ENCODE measurements at regions not wholly inside any gene's neighbourhood (a gene's known extent, or its start where the extent isn't known, plus 50 kb on each side); places are given as distances from the start of the nearest gene placed in this dataset.
A peak's percentile ranks its signal among the peaks of the same experiment; 100 is the strongest.

GRCh38 chr17:71974051-71974450, 146.8 kb upstream of the SOX9 start:
- intact Hi-C loops (cut with DNase I), result no loop called here
- Histone ChIP-seq H3K27ac (no peak overlapping the region), H3K4me3 (no peak overlapping the region)

GRCh38 chr17:71975331-71975801, 145.5 kb upstream of the SOX9 start:
- Histone ChIP-seq H3K27me3 (ENCODE audit: low read depth) (no peaks in the 10 kb centered on the region), H3K9me3 (no peaks in the 10 kb centered on the region), H3K4me1 (no peaks in the 10 kb centered on the region), H3K4me3 (peak overlapping the region; percentile 35), H3K36me3 (no peaks in the 10 kb centered on the region), H3K27ac (no peak overlapping the region)
- peak; percentile 52 to 61 for ATAC-seq
- TF ChIP-seq, protein P1, sequence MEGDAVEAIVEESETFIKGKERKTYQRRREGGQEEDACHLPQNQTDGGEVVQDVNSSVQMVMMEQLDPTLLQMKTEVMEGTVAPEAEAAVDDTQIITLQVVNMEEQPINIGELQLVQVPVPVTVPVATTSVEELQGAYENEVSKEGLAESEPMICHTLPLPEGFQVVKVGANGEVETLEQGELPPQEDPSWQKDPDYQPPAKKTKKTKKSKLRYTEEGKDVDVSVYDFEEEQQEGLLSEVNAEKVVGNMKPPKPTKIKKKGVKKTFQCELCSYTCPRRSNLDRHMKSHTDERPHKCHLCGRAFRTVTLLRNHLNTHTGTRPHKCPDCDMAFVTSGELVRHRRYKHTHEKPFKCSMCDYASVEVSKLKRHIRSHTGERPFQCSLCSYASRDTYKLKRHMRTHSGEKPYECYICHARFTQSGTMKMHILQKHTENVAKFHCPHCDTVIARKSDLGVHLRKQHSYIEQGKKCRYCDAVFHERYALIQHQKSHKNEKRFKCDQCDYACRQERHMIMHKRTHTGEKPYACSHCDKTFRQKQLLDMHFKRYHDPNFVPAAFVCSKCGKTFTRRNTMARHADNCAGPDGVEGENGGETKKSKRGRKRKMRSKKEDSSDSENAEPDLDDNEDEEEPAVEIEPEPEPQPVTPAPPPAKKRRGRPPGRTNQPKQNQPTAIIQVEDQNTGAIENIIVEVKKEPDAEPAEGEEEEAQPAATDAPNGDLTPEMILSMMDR (IDR thresholded peaks at IDR 0.05), result no peak
- no peak for DNase-seq
- intact Hi-C loops (cut with DNase I), result no loop called here

More at GRCh38 chr17:71974051-71974450, 146.8 kb upstream of the SOX9 start:
- DNase-seq (no peak), ATAC-seq (no peak)
- Histone ChIP-seq H3K36me3 (no peaks in the 10 kb centered on the region), H3K9me3 (no peaks in the 10 kb centered on the region), H3K4me1 (no peaks in the 10 kb centered on the region), H3K27me3 (ENCODE audit: low read depth) (no peaks in the 10 kb centered on the region)
- TF ChIP-seq, protein P1 (IDR thresholded peaks at IDR 0.05), result no peak

DNA sequence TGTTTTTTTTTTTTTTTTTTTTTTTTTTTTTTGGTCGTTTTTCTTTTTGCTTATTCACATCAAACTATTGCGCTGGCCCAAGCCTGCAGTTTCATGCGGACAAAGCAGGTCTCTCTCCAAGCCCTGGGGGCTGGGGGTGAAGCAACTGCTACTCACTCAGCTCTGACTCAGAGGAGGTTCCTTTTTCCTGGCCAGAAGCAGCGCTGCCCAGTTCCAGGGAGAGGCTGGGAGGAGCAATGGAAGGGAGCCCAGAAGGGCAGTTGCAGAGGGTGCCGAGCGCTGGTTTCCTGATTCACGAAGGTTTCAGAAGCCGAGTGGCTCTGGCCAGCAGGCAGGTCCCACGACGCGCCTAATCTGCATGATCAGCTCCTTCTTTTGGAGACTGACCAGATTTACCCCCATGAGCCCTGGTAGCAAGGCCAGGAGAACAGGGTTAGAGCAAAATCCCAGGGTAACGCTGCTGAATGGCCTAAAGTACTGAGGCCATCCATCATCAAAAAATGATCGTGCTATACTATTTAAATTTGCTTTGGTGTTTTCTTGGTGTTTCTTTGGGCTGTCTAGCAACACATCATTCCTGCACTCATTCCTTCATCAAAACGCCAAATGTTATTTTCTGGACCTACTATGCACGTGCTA, 144.7 kb upstream of the SOX9 start:
- Histone ChIP-seq H3K27ac (no peak overlapping the region), H3K4me3 (no peak overlapping the region), H3K36me3 (no peaks in the 10 kb centered on the region), H3K27me3 (ENCODE audit: low read depth) (no peaks in the 10 kb centered on the region), H3K9me3 (no peaks in the 10 kb centered on the region), H3K4me1 (no peaks in the 10 kb centered on the region)
- DNase-seq (peak; percentile 49), ATAC-seq (peak; percentile 73 to 79)
- TF ChIP-seq, protein P1 (IDR thresholded peaks at IDR 0.05), result no peak
- intact Hi-C loops (cut with DNase I), result no loop called here

- no peaks in the 10 kb centered on the region for H3K36me3 ChIP-seq
- H3K9me3 ChIP-seq, result no peaks in the 10 kb centered on the region
- H3K4me1 ChIP-seq, result no peaks in the 10 kb centered on the region
- TF ChIP-seq, protein P1 (IDR thresholded peaks at IDR 0.05), result no peak
- no peak overlapping the region for H3K4me3 ChIP-seq
- intact Hi-C loops (cut with DNase I), result no loop called here
- ATAC-seq (no peak), DNase-seq (no peak)
- no peaks in the 10 kb centered on the region for H3K27me3 ChIP-seq (ENCODE audit: low read depth)
- no peak overlapping the region for H3K27ac ChIP-seq
Measured at GRCh38 chr17:71978435-71978834, 142.4 kb upstream of the SOX9 start.

GRCh38 chr17:71980171-71980570, 140.6 kb upstream of the SOX9 start:
- Histone ChIP-seq H3K4me1 (no peaks in the 10 kb centered on the region), H3K36me3 (no peaks in the 10 kb centered on the region), H3K4me3 (no peak overlapping the region), H3K27me3 (ENCODE audit: low read depth) (no peaks in the 10 kb centered on the region), H3K27ac (no peak overlapping the region), H3K9me3 (no peaks in the 10 kb centered on the region)
- ATAC-seq (no peak), DNase-seq (no peak)
- intact Hi-C loops (cut with DNase I), result no loop called here
- TF ChIP-seq, protein P1 (IDR thresholded peaks at IDR 0.05), result no peak

Data from lower lobe of right lung (tissue), 2 donors.